DOHH2 (cell line): ENCODE measurements at regions not wholly inside any gene's neighbourhood (a gene's known extent, or its start where the extent isn't known, plus 50 kb on each side); places are given as distances from the start of the nearest gene placed in this dataset.

ENCODE experiments used
- EZH2phosphoT487 ChIP-seq: fragments of 200-600 bp; sonication (generic); IDR thresholded peaks from 2 replicates; pipeline ENCODE4 v1.6.1; 2017; ENCODE audit warnings: borderline replicate concordance, mild to moderate bottlenecking, antibody characterized with exemption, low read length, moderate library complexity, mixed read lengths
- TF ChIP-seq, protein P1 (sequence below): fragments of 200-600 bp; sonication (generic); IDR thresholded peaks from one replicate; pipeline ENCODE4 v1.5.1; 2014; ENCODE audit warnings: antibody characterized with exemption, mild to moderate bottlenecking, low read depth, low read length; ENCODE audit not compliant: poor library complexity, severe bottlenecking

DNA sequence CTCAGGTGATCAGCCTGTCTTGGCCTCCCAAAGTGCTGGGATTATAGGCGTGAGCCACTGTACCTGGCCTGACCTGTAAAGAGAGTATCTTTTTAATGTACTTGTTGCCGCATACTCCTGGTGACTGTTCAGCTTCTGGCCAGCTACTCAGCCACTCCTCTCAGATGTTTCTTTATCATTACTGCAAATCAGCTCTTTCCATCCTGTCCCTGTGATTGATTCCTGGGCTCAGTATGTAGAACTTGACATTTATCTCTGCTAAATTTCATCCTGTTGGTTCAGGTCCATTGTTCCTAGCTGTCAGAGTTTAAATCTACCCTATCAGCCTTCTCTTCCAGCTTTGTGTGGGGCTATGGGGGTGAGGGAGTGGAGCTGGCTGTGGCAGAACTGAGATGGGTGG lies 211.5 kb upstream of the ASIC2 start:
- TF ChIP-seq, protein P1, sequence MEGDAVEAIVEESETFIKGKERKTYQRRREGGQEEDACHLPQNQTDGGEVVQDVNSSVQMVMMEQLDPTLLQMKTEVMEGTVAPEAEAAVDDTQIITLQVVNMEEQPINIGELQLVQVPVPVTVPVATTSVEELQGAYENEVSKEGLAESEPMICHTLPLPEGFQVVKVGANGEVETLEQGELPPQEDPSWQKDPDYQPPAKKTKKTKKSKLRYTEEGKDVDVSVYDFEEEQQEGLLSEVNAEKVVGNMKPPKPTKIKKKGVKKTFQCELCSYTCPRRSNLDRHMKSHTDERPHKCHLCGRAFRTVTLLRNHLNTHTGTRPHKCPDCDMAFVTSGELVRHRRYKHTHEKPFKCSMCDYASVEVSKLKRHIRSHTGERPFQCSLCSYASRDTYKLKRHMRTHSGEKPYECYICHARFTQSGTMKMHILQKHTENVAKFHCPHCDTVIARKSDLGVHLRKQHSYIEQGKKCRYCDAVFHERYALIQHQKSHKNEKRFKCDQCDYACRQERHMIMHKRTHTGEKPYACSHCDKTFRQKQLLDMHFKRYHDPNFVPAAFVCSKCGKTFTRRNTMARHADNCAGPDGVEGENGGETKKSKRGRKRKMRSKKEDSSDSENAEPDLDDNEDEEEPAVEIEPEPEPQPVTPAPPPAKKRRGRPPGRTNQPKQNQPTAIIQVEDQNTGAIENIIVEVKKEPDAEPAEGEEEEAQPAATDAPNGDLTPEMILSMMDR, result no peak
- TF ChIP-seq EZH2phosphoT487, result no peak
